ENCODE measurements at regions not wholly inside any gene's neighbourhood (a gene's known extent, or its start where the extent isn't known, plus 50 kb on each side); places are given as distances from the start of the nearest gene placed in this dataset.

DNA sequence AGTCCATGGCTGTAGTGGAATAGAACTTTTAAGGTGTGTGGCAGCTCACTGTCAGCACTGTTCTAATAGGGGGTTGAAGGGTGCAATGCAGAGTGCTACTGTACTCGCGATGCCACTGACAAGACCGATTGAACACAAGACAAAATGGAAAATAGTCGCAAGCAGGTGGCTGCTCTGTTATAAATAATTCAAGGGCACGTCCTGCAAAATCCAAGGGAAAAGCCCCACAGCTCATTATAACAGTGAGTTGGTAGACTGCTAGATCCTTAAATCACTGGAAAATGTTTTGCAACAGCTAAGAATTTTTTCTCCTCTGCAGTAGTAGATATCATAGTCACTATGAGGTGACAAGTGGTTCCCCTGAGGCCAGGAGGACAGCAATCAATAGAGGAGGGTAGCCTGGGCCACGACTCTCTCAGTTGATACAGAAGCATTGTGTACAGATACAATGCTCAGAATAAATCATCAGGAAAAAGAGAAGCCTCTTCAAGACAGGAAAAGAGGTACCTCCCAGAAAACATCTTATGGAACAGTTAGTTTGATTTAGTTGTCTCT, 926.3 kb downstream of the TLE4 start (continued):
- TF ChIP-seq, protein P1, sequence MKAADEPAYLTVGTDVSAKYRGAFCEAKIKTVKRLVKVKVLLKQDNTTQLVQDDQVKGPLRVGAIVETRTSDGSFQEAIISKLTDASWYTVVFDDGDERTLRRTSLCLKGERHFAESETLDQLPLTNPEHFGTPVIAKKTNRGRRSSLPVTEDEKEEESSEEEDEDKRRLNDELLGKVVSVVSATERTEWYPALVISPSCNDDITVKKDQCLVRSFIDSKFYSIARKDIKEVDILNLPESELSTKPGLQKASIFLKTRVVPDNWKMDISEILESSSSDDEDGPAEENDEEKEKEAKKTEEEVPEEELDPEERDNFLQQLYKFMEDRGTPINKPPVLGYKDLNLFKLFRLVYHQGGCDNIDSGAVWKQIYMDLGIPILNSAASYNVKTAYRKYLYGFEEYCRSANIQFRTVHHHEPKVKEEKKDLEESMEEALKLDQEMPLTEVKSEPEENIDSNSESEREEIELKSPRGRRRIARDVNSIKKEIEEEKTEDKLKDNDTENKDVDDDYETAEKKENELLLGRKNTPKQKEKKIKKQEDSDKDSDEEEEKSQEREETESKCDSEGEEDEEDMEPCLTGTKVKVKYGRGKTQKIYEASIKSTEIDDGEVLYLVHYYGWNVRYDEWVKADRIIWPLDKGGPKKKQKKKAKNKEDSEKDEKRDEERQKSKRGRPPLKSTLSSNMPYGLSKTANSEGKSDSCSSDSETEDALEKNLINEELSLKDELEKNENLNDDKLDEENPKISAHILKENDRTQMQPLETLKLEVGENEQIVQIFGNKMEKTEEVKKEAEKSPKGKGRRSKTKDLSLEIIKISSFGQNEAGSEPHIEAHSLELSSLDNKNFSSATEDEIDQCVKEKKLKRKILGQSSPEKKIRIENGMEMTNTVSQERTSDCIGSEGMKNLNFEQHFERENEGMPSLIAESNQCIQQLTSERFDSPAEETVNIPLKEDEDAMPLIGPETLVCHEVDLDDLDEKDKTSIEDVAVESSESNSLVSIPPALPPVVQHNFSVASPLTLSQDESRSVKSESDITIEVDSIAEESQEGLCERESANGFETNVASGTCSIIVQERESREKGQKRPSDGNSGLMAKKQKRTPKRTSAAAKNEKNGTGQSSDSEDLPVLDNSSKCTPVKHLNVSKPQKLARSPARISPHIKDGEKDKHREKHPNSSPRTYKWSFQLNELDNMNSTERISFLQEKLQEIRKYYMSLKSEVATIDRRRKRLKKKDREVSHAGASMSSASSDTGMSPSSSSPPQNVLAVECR (CRISPR knock-in tag; IDR thresholded peaks at IDR 0.05; ENCODE audit: borderline replicate concordance), result no peak
- TF ChIP-seq SNAPC2 (CRISPR knock-in tag; IDR thresholded peaks at IDR 0.05), result no peak
- no peak for TF ChIP-seq ATF7-NPFF (CRISPR knock-in tag; IDR thresholded peaks at IDR 0.05; ENCODE audit: low read depth)
- TF ChIP-seq ZNF773 (CRISPR knock-in tag; IDR thresholded peaks at IDR 0.05; ENCODE audit: borderline replicate concordance), result no peak
- TF ChIP-seq, protein P2, sequence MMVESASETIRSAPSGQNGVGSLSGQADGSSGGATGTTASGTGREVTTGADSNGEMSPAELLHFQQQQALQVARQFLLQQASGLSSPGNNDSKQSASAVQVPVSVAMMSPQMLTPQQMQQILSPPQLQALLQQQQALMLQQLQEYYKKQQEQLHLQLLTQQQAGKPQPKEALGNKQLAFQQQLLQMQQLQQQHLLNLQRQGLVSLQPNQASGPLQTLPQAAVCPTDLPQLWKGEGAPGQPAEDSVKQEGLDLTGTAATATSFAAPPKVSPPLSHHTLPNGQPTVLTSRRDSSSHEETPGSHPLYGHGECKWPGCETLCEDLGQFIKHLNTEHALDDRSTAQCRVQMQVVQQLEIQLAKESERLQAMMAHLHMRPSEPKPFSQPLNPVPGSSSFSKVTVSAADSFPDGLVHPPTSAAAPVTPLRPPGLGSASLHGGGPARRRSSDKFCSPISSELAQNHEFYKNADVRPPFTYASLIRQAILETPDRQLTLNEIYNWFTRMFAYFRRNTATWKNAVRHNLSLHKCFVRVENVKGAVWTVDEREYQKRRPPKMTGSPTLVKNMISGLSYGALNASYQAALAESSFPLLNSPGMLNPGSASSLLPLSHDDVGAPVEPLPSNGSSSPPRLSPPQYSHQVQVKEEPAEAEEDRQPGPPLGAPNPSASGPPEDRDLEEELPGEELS (CRISPR knock-in tag; IDR thresholded peaks at IDR 0.05), result no peak
- TF ChIP-seq ZNF432 (CRISPR knock-in tag; IDR thresholded peaks at IDR 0.05; ENCODE audit: borderline replicate concordance), result no peak
- TF ChIP-seq TGIF2 (CRISPR knock-in tag; IDR thresholded peaks at IDR 0.05), result no peak
